ENCODE measurements at regions not wholly inside any gene's neighbourhood (a gene's known extent, or its start where the extent isn't known, plus 50 kb on each side); places are given as distances from the start of the nearest gene placed in this dataset.
A peak's percentile ranks its signal among the peaks of the same experiment; 100 is the strongest.

- WGBS, 3 donors = 76 to 81% (median 79%) methylated on average over 7 of the region's 7 CpGs
- no peak for TF ChIP-seq CTCF (IDR thresholded peaks at IDR 0.05)
- ATAC-seq = no peak
These were observed 163.7 kb downstream of the KLF12 start for GRCh38 chr13:73970421-73971055.

GRCh38 chr13:73967397-73968165, 166.6 kb downstream of the KLF12 start:
- H3K36me3 ChIP-seq (ENCODE audit: insufficient read depth in 1 of 2, low read depth in 1 of 2) = no peaks in the 10 kb centered on the region
- no peak for DNase-seq
- no peak for TF ChIP-seq CTCF (IDR thresholded peaks at IDR 0.05)
- no peak overlapping the region for H3K4me3 ChIP-seq
- 87 to 93% (median 87%) methylated on average over 5 of the region's 5 CpGs for WGBS, 3 donors
- intact Hi-C loops (cut with DNase I) = no loop called here
- no peaks in the 10 kb centered on the region for H3K9me3 ChIP-seq
- ATAC-seq = peak; percentile 48 to 78 (median 64)
- no peaks in the 10 kb centered on the region for H3K27me3 ChIP-seq (ENCODE audit: insufficient read depth in 3 of 3, low read length in 2 of 3)
- no peak overlapping the region for H3K27ac ChIP-seq
- H3K4me1 ChIP-seq = peaks cover 29% of the 10 kb centered on the region

More at GRCh38 chr13:73970421-73971055, 163.7 kb downstream of the KLF12 start:
- no peaks in the 10 kb centered on the region for H3K9me3 ChIP-seq
- intact Hi-C loops (cut with DNase I) = no loop called here
- H3K36me3 ChIP-seq (ENCODE audit: insufficient read depth in 1 of 2, low read depth in 1 of 2) = no peaks in the 10 kb centered on the region
- H3K4me3 ChIP-seq = no peak overlapping the region
- peaks cover 29% of the 10 kb centered on the region for H3K4me1 ChIP-seq
- no peak overlapping the region for H3K27ac ChIP-seq
- no peak for DNase-seq
- H3K27me3 ChIP-seq (ENCODE audit: insufficient read depth in 3 of 3, low read length in 2 of 3) = no peaks in the 10 kb centered on the region

- no peak overlapping the region for H3K4me3 ChIP-seq
- H3K9me3 ChIP-seq = no peaks in the 10 kb centered on the region
- peak in 1 of 4 donors; percentile 62 for ATAC-seq
- H3K27me3 ChIP-seq (ENCODE audit: insufficient read depth in 3 of 3, low read length in 2 of 3) = no peaks in the 10 kb centered on the region
- no peak overlapping the region for H3K27ac ChIP-seq
- no peaks in the 10 kb centered on the region for H3K36me3 ChIP-seq (ENCODE audit: insufficient read depth in 1 of 2, low read depth in 1 of 2)
- DNase-seq = no peak
- intact Hi-C loops (cut with DNase I) = no loop called here
- no peak for TF ChIP-seq CTCF (IDR thresholded peaks at IDR 0.05)
- H3K4me1 ChIP-seq = peaks cover 31% of the 10 kb centered on the region
These were observed 167.9 kb downstream of the KLF12 start for GRCh38 chr13:73966331-73966730.

- TF ChIP-seq CTCF (IDR thresholded peaks at IDR 0.05) = no peak
- Histone ChIP-seq H3K27me3 (ENCODE audit: insufficient read depth in 3 of 3, low read length in 2 of 3) (no peaks in the 10 kb centered on the region), H3K4me1 (peaks cover 19% of the 10 kb centered on the region), H3K4me3 (no peak overlapping the region), H3K9me3 (no peaks in the 10 kb centered on the region), H3K36me3 (ENCODE audit: insufficient read depth in 1 of 2, low read depth in 1 of 2) (no peaks in the 10 kb centered on the region), H3K27ac (no peak overlapping the region)
- DNase-seq (no peak), ATAC-seq (no peak)
- WGBS, 3 donors = 75 to 90% (median 77%) methylated on average over 5 of the region's 5 CpGs
- intact Hi-C loops (cut with DNase I) = no loop called here
These were observed 171.9 kb downstream of the KLF12 start for GRCh38 chr13:73962284-73962683.
